K562 (cell line): ENCODE measurements at regions not wholly inside any gene's neighbourhood (a gene's known extent, or its start where the extent isn't known, plus 50 kb on each side); places are given as distances from the start of the nearest gene placed in this dataset.

Experiments
- ATAC-seq: fragments of 200-7000 bp; cut with Tn5 transposase; 3 replicates; pipeline ENCODE4 v1.9.1; 2020; ENCODE audit warnings: moderate library complexity
- BruUV-seq: library from RNA; stranded (reverse); fragments of 400-500 nt; replicated peaks from 2 replicates; lab custom pipeline; 2021; lab: Mats Ljungman, UMichigan
- CTCF ChIA-PET: fragments of 300-600 bp; formaldehyde crosslinking; extraction: SDS; loops from one replicate; lab custom pipeline; 2021; ENCODE audit warnings: low intra/inter-chr PET ratio; lab: Yijun Ruan, JAX
- POLR2A ChIA-PET: fragments of 300-600, 350-650 bp; sonication (Branson Sonifier 250); formaldehyde crosslinking; extraction: SDS; loops from one replicate; lab custom pipeline; 2021; ENCODE audit warnings: antibody characterized with exemption, inconsistent platforms; lab: Yijun Ruan, JAX
- DNase-seq, 4 experiments: peaks; one replicate each; pipeline versions ENCODE4 v3.0.0 to v3.0.0-alpha.2; 2011 to 2018; ENCODE audit warnings: low spot score in 3 of 4, mixed read lengths in 3 of 4; ENCODE audit errors: extremely low read depth in 1 of 4
- FAIRE-seq: peaks from 2 replicates; lab custom pipeline; 2011; peaks lifted over from hg19 to GRCh38; lab: Jason Lieb, UNC
- H2AFZ ChIP-seq: 2 replicates; pipeline ENCODE4 v1.6.0; 2011; ENCODE audit warnings: low read depth, low read length, control low read depth, inconsistent platforms
- H3K27ac ChIP-seq: fragments of 200-600 bp; 3 replicates; pipeline ENCODE4 v1.8.0; 2011; ENCODE audit warnings: low read depth, mild to moderate bottlenecking, control low read depth, inconsistent platforms, low read length, moderate library complexity, mixed read lengths; ENCODE audit errors: extremely low read depth
- H3K27me3 ChIP-seq, 2 experiments: fragments of 300-600 bp in 1 of 2; 2 replicates in 1 of 2; 3 replicates in 1 of 2; pipeline versions ENCODE4 v1.6.0 to v1.8.0; 2011; ENCODE audit warnings: inconsistent platforms in 2 of 2, low read length in 2 of 2, mild to moderate bottlenecking in 1 of 2, mixed read lengths in 1 of 2, moderate library complexity in 1 of 2; ENCODE audit not compliant: control insufficient read depth in 2 of 2, insufficient read depth in 2 of 2
- H3K36me3 ChIP-seq: fragments of 300-600 bp; 3 replicates; pipeline ENCODE4 v1.8.0; 2011; ENCODE audit warnings: mild to moderate bottlenecking, low read length, inconsistent platforms; ENCODE audit not compliant: control insufficient read depth, insufficient read depth
- H3K4me1 ChIP-seq, 2 experiments: fragments of 200-600 bp in 1 of 2; replicated peaks in 1 of 2; 2 replicates in 1 of 2; 3 replicates in 1 of 2; pipeline versions ENCODE4 v1.5.1 to v1.8.0; 2011; ENCODE audit warnings: inconsistent platforms in 2 of 2, low read length in 2 of 2, mild to moderate bottlenecking in 1 of 2, mixed read lengths in 1 of 2, moderate library complexity in 1 of 2; ENCODE audit not compliant: control insufficient read depth in 2 of 2, insufficient read depth in 2 of 2
- H3K4me2 ChIP-seq: 2 replicates; pipeline ENCODE4 v1.6.1; 2011; ENCODE audit warnings: low read length, control low read depth, inconsistent platforms, mixed read lengths; ENCODE audit not compliant: insufficient read depth
- H3K4me3 ChIP-seq: fragments of 200-600 bp; sonication (generic), shearing (Covaris generic); 2 replicates; pipeline ENCODE4 v1.5.1; 2016; ENCODE audit warnings: control low read depth, inconsistent platforms
- H3K79me2 ChIP-seq: fragments of 200-600 bp; 3 replicates; pipeline ENCODE4 v1.8.0; 2011; ENCODE audit warnings: low read length, inconsistent platforms; ENCODE audit not compliant: control insufficient read depth, insufficient read depth
- H3K9ac ChIP-seq, 2 experiments: 2 replicates each; pipeline versions ENCODE4 v1.6.0 to v1.6.1; 2011; ENCODE audit warnings: low read depth in 2 of 2, low read length in 2 of 2, control low read depth in 1 of 2, inconsistent platforms in 1 of 2, mild to moderate bottlenecking in 1 of 2, mixed read lengths in 1 of 2; ENCODE audit not compliant: insufficient read depth in 1 of 2
- H3K9me1 ChIP-seq: one replicate; pipeline ENCODE4 v1.6.0; 2011; ENCODE audit warnings: inconsistent platforms, mild to moderate bottlenecking, low read length, moderate library complexity; ENCODE audit not compliant: control insufficient read depth, insufficient read depth
- H3K9me3 ChIP-seq: replicated peaks from 2 replicates; pipeline ENCODE4 v1.5.1; 2011; ENCODE audit warnings: low read depth, low read length, inconsistent platforms; ENCODE audit not compliant: control insufficient read depth, insufficient read depth
- H4K20me1 ChIP-seq: replicated peaks from 2 replicates; pipeline ENCODE4 v1.6.1; 2011; ENCODE audit warnings: low read length, inconsistent platforms, mixed read lengths; ENCODE audit not compliant: control insufficient read depth, insufficient read depth
- CEBPG ChIP-seq, 3 experiments: fragments of 200-800 bp in 1 of 3; sonication (Bioruptor generic) in 1 of 3; sonication (generic) in 1 of 3; formaldehyde crosslinking in 1 of 3; IDR thresholded peaks in 2 of 3; conservative IDR thresholded peaks in 1 of 3; 2 replicates each; pipeline versions ENCODE4 v1.6.1 to v1.8.0; 2016 to 2022; ENCODE audit warnings: missing compliant biosample characterization in 2 of 3, missing genetic modification characterization in 2 of 3, mild to moderate bottlenecking in 1 of 3, missing genetic modification reagents in 1 of 3
- DIDO1 ChIP-seq: fragments of 450-650 bp; IDR thresholded peaks from 2 replicates; pipeline ENCODE4 v1.6.1; 2016; ENCODE audit warnings: low read depth, missing biosample characterization, missing genetic modification characterization
- L3MBTL2 ChIP-seq: fragments of 450-650 bp; IDR thresholded peaks from 2 replicates; pipeline ENCODE4 v1.6.1; 2016; ENCODE audit warnings: mild to moderate bottlenecking, moderate library complexity
- MXI1 ChIP-seq: IDR thresholded peaks from 2 replicates; pipeline ENCODE4 v1.6.1; 2011; ENCODE audit warnings: low read depth, mild to moderate bottlenecking, improper control_type of control experiment, low read length
- NCOR1 ChIP-seq: fragments of 450-650 bp; IDR thresholded peaks from 2 replicates; pipeline ENCODE4 v1.6.1; 2016; ENCODE audit warnings: mild to moderate bottlenecking, moderate library complexity
- RAD21 ChIP-seq, 2 experiments: fragments of 250-450 bp in 1 of 2; fragments of 450-650 bp in 1 of 2; sonication (Bioruptor Pico) in 1 of 2; formaldehyde crosslinking in 1 of 2; IDR thresholded peaks in 1 of 2; conservative IDR thresholded peaks in 1 of 2; 2 replicates each; pipeline versions ENCODE4 v1.4.0 to v1.8.0; 2020 to 2022; ENCODE audit warnings: mild to moderate bottlenecking in 2 of 2, moderate library complexity in 1 of 2
- TAF7 ChIP-seq: fragments of 450-650 bp; IDR thresholded peaks from 2 replicates; pipeline ENCODE4 v1.6.1; 2016; ENCODE audit warnings: missing genetic modification characterization, missing compliant biosample characterization
- THRAP3 ChIP-seq: fragments of 450-650 bp; IDR thresholded peaks from 2 replicates; pipeline ENCODE4 v1.6.1; 2016; ENCODE audit warnings: mild to moderate bottlenecking, inconsistent platforms, borderline replicate concordance
- ZNF224 ChIP-seq: sonication (generic); formaldehyde crosslinking; IDR thresholded peaks from 2 replicates; pipeline ENCODE4 v1.8.0; 2022; ENCODE audit warnings: mild to moderate bottlenecking, missing genetic modification reagents
- ZNF79 ChIP-seq: fragments of 250-450 bp; sonication (Bioruptor Pico); IDR thresholded peaks from 2 replicates; pipeline ENCODE4 v1.4.0; 2020; ENCODE audit warnings: low read depth, mild to moderate bottlenecking, moderate library complexity
- ZZZ3 ChIP-seq: fragments of 450-650 bp; IDR thresholded peaks from 2 replicates; pipeline ENCODE4 v1.6.1; 2016; ENCODE audit warnings: antibody characterized with exemption, mild to moderate bottlenecking, moderate library complexity
- WGBS: fragments of 100-300 bp; shearing (Covaris generic); methylation state at CpG from one replicate; pipeline ENCODE4 v1.1.6; 2016; ENCODE audit warnings: low coverage, mixed read lengths; ENCODE audit not compliant: insufficient coverage; ENCODE audit errors: missing lambda C conversion rate; 5-methylcytosine and 5-hydroxymethylcytosine counted together
- in situ Hi-C: fragments of 300-500 bp; cut with MboI; formaldehyde crosslinking; loops from 4 replicates; pipeline ENCODE4 v1.15.0; 2018; ENCODE audit warnings: inconsistent platforms, mixed read lengths
- intact Hi-C: fragments of 100-400 bp; cut with micrococcal nuclease; formaldehyde crosslinking; loops from 2 replicates; pipeline ENCODE4 v1.14.2; 2022
- TF ChIP-seq, protein P1 (sequence below): fragments of 250-450 bp; sonication (Bioruptor Pico); IDR thresholded peaks from 2 replicates; pipeline ENCODE4 v1.9.0; 2021; ENCODE audit warnings: mild to moderate bottlenecking, inconsistent platforms
- TF ChIP-seq, protein P2 (sequence below): fragments of 250-450 bp; sonication (Bioruptor Pico); IDR thresholded peaks from 2 replicates; pipeline ENCODE4 v1.4.0; 2020; ENCODE audit warnings: mild to moderate bottlenecking, moderate library complexity

- DNase-seq, result no peak
- H3K79me2 ChIP-seq, result no peaks in the 10 kb centered on the region
- H3K4me1 ChIP-seq, result no peaks in the 10 kb centered on the region
- H3K4me2 ChIP-seq, result no peak overlapping the region
- ChIA-PET CTCF (no interaction called here), POLR2A (no interaction called here)
- FAIRE-seq, result no peak
- H3K4me3 ChIP-seq, result no peak overlapping the region
- intact Hi-C loops (no loop called here), in situ Hi-C loops (loop anchor here (25.0 kb wide), 1 partner anchor 912 kb away; a partner anchor contains a TSS)
- no TSS peak for BruUV-seq
- no peaks in the 10 kb centered on the region for H4K20me1 ChIP-seq
- ATAC-seq, result no peak
- TF ChIP-seq THRAP3 (no peak), ZNF79 (no peak), ZZZ3 (no peak)
- peaks cover 0 to 5% of the 10 kb centered on the region in 2 experiments; a peak in 1 of 5 replicates for H3K27me3 ChIP-seq
- no peak overlapping the region for H2AFZ ChIP-seq
- 0% methylated on average over 7 of the region's 11 CpGs for WGBS
- H3K9ac ChIP-seq, result no peak overlapping the region
- no peak overlapping the region for H3K27ac ChIP-seq
- H3K9me3 ChIP-seq, result no peaks in the 10 kb centered on the region
- H3K36me3 ChIP-seq, result no peaks in the 10 kb centered on the region
- no peaks in the 10 kb centered on the region for H3K9me1 ChIP-seq
Measured at GRCh38 chr22:47575291-47575690, 812.8 kb downstream of the TBC1D22A start.

- Histone ChIP-seq H3K4me1 (no peaks in the 10 kb centered on the region; a peak in 1 of 5 replicates), H3K9me1 (no peaks in the 10 kb centered on the region), H3K36me3 (no peaks in the 10 kb centered on the region), H4K20me1 (no peaks in the 10 kb centered on the region), H2AFZ (no peak overlapping the region), H3K9ac (no peak overlapping the region), H3K79me2 (no peaks in the 10 kb centered on the region), H3K27me3 (peaks cover 0 to 5% of the 10 kb centered on the region in 2 experiments; a peak in 1 of 5 replicates), H3K4me2 (no peak overlapping the region), H3K4me3 (no peak overlapping the region), H3K27ac (no peak overlapping the region), H3K9me3 (no peaks in the 10 kb centered on the region)
- no TSS peak for BruUV-seq
- DNase-seq, result no peak
- FAIRE-seq, result no peak
- CTCF ChIA-PET, result no interaction called here
- intact Hi-C loops (no loop called here), in situ Hi-C loops (no loop called here)
- POLR2A ChIA-PET, result no interaction called here
- WGBS, result 0% methylated on average over 4 of the region's 4 CpGs
- no peak for ATAC-seq
- TF ChIP-seq ZNF224 (CRISPR knock-in tag), result no peak
- TF ChIP-seq TAF7 (tag), result no peak
- TF ChIP-seq DIDO1, result no peak
- TF ChIP-seq, protein P1, sequence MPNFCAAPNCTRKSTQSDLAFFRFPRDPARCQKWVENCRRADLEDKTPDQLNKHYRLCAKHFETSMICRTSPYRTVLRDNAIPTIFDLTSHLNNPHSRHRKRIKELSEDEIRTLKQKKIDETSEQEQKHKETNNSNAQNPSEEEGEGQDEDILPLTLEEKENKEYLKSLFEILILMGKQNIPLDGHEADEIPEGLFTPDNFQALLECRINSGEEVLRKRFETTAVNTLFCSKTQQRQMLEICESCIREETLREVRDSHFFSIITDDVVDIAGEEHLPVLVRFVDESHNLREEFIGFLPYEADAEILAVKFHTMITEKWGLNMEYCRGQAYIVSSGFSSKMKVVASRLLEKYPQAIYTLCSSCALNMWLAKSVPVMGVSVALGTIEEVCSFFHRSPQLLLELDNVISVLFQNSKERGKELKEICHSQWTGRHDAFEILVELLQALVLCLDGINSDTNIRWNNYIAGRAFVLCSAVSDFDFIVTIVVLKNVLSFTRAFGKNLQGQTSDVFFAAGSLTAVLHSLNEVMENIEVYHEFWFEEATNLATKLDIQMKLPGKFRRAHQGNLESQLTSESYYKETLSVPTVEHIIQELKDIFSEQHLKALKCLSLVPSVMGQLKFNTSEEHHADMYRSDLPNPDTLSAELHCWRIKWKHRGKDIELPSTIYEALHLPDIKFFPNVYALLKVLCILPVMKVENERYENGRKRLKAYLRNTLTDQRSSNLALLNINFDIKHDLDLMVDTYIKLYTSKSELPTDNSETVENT (CRISPR knock-in tag), result no peak
- no peak for TF ChIP-seq MXI1
- no peak for TF ChIP-seq NCOR1
- TF ChIP-seq, protein P2, sequence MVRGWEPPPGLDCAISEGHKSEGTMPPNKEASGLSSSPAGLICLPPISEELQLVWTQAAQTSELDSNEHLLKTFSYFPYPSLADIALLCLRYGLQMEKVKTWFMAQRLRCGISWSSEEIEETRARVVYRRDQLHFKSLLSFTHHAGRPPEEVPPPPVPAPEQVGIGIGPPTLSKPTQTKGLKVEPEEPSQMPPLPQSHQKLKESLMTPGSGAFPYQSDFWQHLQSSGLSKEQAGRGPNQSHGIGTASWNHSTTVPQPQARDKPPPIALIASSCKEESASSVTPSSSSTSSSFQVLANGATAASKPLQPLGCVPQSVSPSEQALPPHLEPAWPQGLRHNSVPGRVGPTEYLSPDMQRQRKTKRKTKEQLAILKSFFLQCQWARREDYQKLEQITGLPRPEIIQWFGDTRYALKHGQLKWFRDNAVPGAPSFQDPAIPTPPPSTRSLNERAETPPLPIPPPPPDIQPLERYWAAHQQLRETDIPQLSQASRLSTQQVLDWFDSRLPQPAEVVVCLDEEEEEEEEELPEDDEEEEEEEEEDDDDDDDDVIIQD (CRISPR knock-in tag), result no peak
- TF ChIP-seq L3MBTL2, result no peak
- TF ChIP-seq CEBPG (CRISPR knock-in tag; IDR thresholded peaks at IDR 0.05), result no peak
- TF ChIP-seq CEBPG (tag; conservative IDR thresholded peaks at IDR 0.05 in 1 of 2, IDR thresholded peaks at IDR 0.05 in 1 of 2), result no peak
- TF ChIP-seq RAD21 (CRISPR knock-in tag; conservative IDR thresholded peaks at IDR 0.05 in 1 of 2, IDR thresholded peaks at IDR 0.05 in 1 of 2), result no peak
Measured at GRCh38 chr22:47574556-47574955, 812.1 kb downstream of the TBC1D22A start.
